ENCODE measurements at regions not wholly inside any gene's neighbourhood (a gene's known extent, or its start where the extent isn't known, plus 50 kb on each side); places are given as distances from the start of the nearest gene placed in this dataset.

- TF ChIP-seq CTCF (IDR thresholded peaks at IDR 0.05; ENCODE audit: low read depth, low read length, missing control alignments) = no peak
- H3K4me3 ChIP-seq (ENCODE audit: low read depth, low read length) = no peak overlapping the region
- no peak for DNase-seq (ENCODE audit: low read depth)
These were observed 124.9 kb upstream of the CST7 start for GRCh38 chr20:24823989-24824693.

- no peak overlapping the region for H3K4me3 ChIP-seq (ENCODE audit: low read depth, low read length)
- TF ChIP-seq CTCF (IDR thresholded peaks at IDR 0.05; ENCODE audit: low read depth, low read length, missing control alignments) = no peak
- DNase-seq (ENCODE audit: low read depth) = no peak
These were observed 123.5 kb upstream of the CST7 start for GRCh38 chr20:24825591-24825990.

- H3K4me3 ChIP-seq (ENCODE audit: low read depth, low read length) = no peak overlapping the region
- TF ChIP-seq CTCF (IDR thresholded peaks at IDR 0.05; ENCODE audit: low read depth, low read length, missing control alignments) = no peak
- no peak for DNase-seq (ENCODE audit: low read depth)
These were observed 121.3 kb upstream of the CST7 start for GRCh38 chr20:24827603-24828295.

GRCh38 chr20:24828992-24829648 is 119.9 kb upstream of the CST7 start:
- H3K4me3 ChIP-seq (ENCODE audit: low read depth, low read length) = no peak overlapping the region
- DNase-seq (ENCODE audit: low read depth) = no peak
- TF ChIP-seq CTCF (IDR thresholded peaks at IDR 0.05; ENCODE audit: low read depth, low read length, missing control alignments) = no peak

- no peak for DNase-seq (ENCODE audit: low read depth)
- no peak overlapping the region for H3K4me3 ChIP-seq (ENCODE audit: low read depth, low read length)
- no peak for TF ChIP-seq CTCF (IDR thresholded peaks at IDR 0.05; ENCODE audit: low read depth, low read length, missing control alignments)
These were observed 119.3 kb upstream of the CST7 start for GRCh38 chr20:24829649-24830370.

GRCh38 chr20:24830649-24831048 is 118.4 kb upstream of the CST7 start:
- TF ChIP-seq CTCF (IDR thresholded peaks at IDR 0.05; ENCODE audit: low read depth, low read length, missing control alignments) = no peak
- H3K4me3 ChIP-seq (ENCODE audit: low read depth, low read length) = no peak overlapping the region
- DNase-seq (ENCODE audit: low read depth) = no peak

All from GM12864 (cell line).